Adrenal gland (tissue), 9 donors: ENCODE measurements at regions not wholly inside any gene's neighbourhood (a gene's known extent, or its start where the extent isn't known, plus 50 kb on each side); places are given as distances from the start of the nearest gene placed in this dataset.

Experiments used
- DNase-seq, 7 donors: peaks; one replicate each; pipeline ENCODE4 v3.0.0-alpha.2; 2019 to 2020
- H3K27ac ChIP-seq, 5 donors: fragments of 200-600 bp; sonication (generic) in 4 of 5; 1 replicate in 3 of 5; 2 replicates in 2 of 5; pipeline versions ENCODE4 v1.5.1 to v1.8.0; 2016 to 2020; ENCODE audit warnings: mild to moderate bottlenecking in 1 of 5
- H3K27me3 ChIP-seq: fragments of 200-600 bp; 2 replicates; pipeline ENCODE4 v1.8.0; 2021
- H3K36me3 ChIP-seq, 2 donors: fragments of 200-600 bp; replicated peaks in 1 of 2; 1 replicate in 1 of 2; 2 replicates in 1 of 2; pipeline versions ENCODE4 v1.5.1 to v1.8.0; 2018 to 2022
- H3K4me1 ChIP-seq, 2 donors: fragments of 200-600 bp; replicated peaks in 1 of 2; 1 replicate in 1 of 2; 2 replicates in 1 of 2; pipeline versions ENCODE4 v1.5.1 to v1.8.0; 2018 to 2021
- H3K4me3 ChIP-seq, 4 donors: fragments of 200-600 bp; sonication (generic) in 3 of 4; one replicate each; pipeline ENCODE4 v1.5.1; 2016 to 2018
- H3K9me3 ChIP-seq, 3 donors: fragments of 200-600 bp; sonication (generic) in 1 of 3; replicated peaks in 1 of 3; 1 replicate in 2 of 3; 2 replicates in 1 of 3; pipeline versions ENCODE4 v1.5.1 to v1.8.0; 2016 to 2021
- POLR2A ChIP-seq, 2 donors: fragments of 450-650 bp; IDR thresholded peaks; one replicate each; pipeline ENCODE4 v1.6.1; 2017; ENCODE audit warnings: antibody characterized with exemption in 2 of 2, mild to moderate bottlenecking in 2 of 2, moderate library complexity in 1 of 2
- WGBS, 4 donors: extraction: QIAGEN DNeasy Blood & Tissue Kit in 2 of 4; methylation state at CpG; one replicate each; pipeline versions ENCODE4 v1.1.5 to v1.1.7; 2013 to 2017; 5-methylcytosine and 5-hydroxymethylcytosine counted together
- intact Hi-C, 2 donors: fragments of 100-400 bp; cut with DNase I; formaldehyde crosslinking; loops; one replicate each; pipeline versions ENCODE4 v1.14.1 to v1.15.0; 2022 to 2023
- TF ChIP-seq, protein P1 (sequence below), 6 experiments: fragments of 450-650 bp in 4 of 6; fragments of 200-600 bp in 2 of 6; sonication (generic) in 1 of 6; IDR thresholded peaks; 1 replicate in 5 of 6; 2 replicates in 1 of 6; pipeline versions ENCODE4 v1.5.1 to v1.8.0; 2016 to 2021; ENCODE audit warnings: antibody characterized with exemption in 6 of 6, mild to moderate bottlenecking in 2 of 6, moderate library complexity in 1 of 6
- donor health status: healthy with polysubstance abuse.
- donor health status: Bipolar disorder and iron deficiency.
- donor health status: DM: yes; HTN: yes; CAD: no.
- donor health status: DM: no; HTN: no; CAD: no.
- donor health status: DM: no; HTN: no; CAD: no.

- 64 to 86% (median 80%) methylated on average over 4 of the region's 4 CpGs for WGBS, 4 donors
- no peak for TF ChIP-seq POLR2A (IDR thresholded peaks at IDR 0.05)
- TF ChIP-seq, protein P1, sequence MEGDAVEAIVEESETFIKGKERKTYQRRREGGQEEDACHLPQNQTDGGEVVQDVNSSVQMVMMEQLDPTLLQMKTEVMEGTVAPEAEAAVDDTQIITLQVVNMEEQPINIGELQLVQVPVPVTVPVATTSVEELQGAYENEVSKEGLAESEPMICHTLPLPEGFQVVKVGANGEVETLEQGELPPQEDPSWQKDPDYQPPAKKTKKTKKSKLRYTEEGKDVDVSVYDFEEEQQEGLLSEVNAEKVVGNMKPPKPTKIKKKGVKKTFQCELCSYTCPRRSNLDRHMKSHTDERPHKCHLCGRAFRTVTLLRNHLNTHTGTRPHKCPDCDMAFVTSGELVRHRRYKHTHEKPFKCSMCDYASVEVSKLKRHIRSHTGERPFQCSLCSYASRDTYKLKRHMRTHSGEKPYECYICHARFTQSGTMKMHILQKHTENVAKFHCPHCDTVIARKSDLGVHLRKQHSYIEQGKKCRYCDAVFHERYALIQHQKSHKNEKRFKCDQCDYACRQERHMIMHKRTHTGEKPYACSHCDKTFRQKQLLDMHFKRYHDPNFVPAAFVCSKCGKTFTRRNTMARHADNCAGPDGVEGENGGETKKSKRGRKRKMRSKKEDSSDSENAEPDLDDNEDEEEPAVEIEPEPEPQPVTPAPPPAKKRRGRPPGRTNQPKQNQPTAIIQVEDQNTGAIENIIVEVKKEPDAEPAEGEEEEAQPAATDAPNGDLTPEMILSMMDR (IDR thresholded peaks at IDR 0.05), result no peak
- Histone ChIP-seq H3K4me3 (no peak overlapping the region), H3K27ac (no peak overlapping the region), H3K4me1 (no peaks in the 10 kb centered on the region), H3K9me3 (no peaks in the 10 kb centered on the region), H3K27me3 (no peaks in the 10 kb centered on the region), H3K36me3 (no peaks in the 10 kb centered on the region)
- no peak for DNase-seq
- intact Hi-C loops, result no loop called here
Observed at GRCh38 chr4:138740816-138741745, 274.5 kb upstream of the NOCT start.

- DNase-seq, result no peak
- Histone ChIP-seq H3K4me1 (no peaks in the 10 kb centered on the region), H3K9me3 (no peaks in the 10 kb centered on the region), H3K27ac (no peak overlapping the region), H3K36me3 (no peaks in the 10 kb centered on the region), H3K4me3 (no peak overlapping the region), H3K27me3 (no peaks in the 10 kb centered on the region)
- no peak for TF ChIP-seq POLR2A (IDR thresholded peaks at IDR 0.05)
- TF ChIP-seq, protein P1 (IDR thresholded peaks at IDR 0.05), result no peak
- intact Hi-C loops, result no loop called here
Observed at GRCh38 chr4:138736362-138736761, 279.2 kb upstream of the NOCT start.

DNA sequence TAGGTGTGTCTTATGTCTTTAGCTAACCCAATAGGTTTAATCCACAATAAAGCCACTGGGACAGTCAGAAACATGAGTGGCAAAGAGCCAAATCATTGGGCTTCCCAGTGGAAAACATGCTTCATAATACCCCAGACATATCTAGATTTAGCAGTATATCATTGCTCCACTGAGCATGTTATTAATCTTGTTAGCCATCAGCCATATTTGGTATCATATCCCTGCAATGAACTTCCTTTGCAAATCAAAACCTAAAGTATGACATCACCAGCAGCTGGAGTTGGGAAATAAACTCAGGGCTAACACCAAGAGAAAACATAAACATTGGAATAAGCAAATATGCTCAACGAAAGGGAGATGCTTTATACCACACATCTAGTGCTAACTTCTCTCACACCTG, 280.8 kb upstream of the NOCT start:
- no peaks in the 10 kb centered on the region for H3K36me3 ChIP-seq
- H3K27ac ChIP-seq, result no peak overlapping the region
- H3K4me3 ChIP-seq, result no peak overlapping the region
- H3K27me3 ChIP-seq, result no peaks in the 10 kb centered on the region
- DNase-seq, result no peak
- TF ChIP-seq POLR2A (IDR thresholded peaks at IDR 0.05), result no peak
- TF ChIP-seq, protein P1 (IDR thresholded peaks at IDR 0.05), result no peak
- intact Hi-C loops, result no loop called here
- no peaks in the 10 kb centered on the region for H3K4me1 ChIP-seq
- WGBS, 4 donors, result 27 to 59% (median 45%) methylated on average over 1 of the region's 1 CpG
- H3K9me3 ChIP-seq, result no peaks in the 10 kb centered on the region

DNA sequence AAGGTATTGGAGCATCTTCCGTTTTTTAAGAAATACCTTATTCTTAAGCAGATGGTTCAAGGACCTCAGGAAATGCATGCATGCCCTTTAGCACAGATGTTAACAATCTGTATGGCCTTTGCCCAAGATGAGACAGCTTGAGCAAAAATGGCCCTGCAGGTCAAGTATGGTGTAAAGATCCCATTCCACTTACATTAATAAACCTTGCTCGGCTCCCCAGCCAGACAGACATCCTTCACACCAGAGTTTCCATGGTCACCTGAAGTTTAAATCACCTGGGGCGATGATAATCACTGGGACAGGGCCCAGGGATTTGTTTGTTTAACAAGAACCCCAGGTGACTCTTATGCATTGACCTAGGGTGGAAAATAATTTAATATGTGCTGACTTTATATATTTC, 287.0 kb upstream of the NOCT start:
- Histone ChIP-seq H3K9me3 (no peaks in the 10 kb centered on the region), H3K4me3 (no peak overlapping the region), H3K27ac (no peak overlapping the region), H3K27me3 (no peaks in the 10 kb centered on the region), H3K36me3 (no peaks in the 10 kb centered on the region), H3K4me1 (no peaks in the 10 kb centered on the region)
- intact Hi-C loops, result no loop called here
- DNase-seq, result no peak
- TF ChIP-seq, protein P1 (IDR thresholded peaks at IDR 0.05), result no peak
- no peak for TF ChIP-seq POLR2A (IDR thresholded peaks at IDR 0.05)
- WGBS, 4 donors, result 67 to 80% (median 69%) methylated on average over 2 to 3 of the region's 3 CpGs
